H9 (cell line): ENCODE measurements at regions not wholly inside any gene's neighbourhood (a gene's known extent, or its start where the extent isn't known, plus 50 kb on each side); places are given as distances from the start of the nearest gene placed in this dataset.

ENCODE experiments used
- DNase-seq: peaks from one replicate; pipeline ENCODE4 v3.0.0-alpha.2; 2017
- H2AFZ ChIP-seq: one replicate; pipeline ENCODE4 v1.6.1; 2013; ENCODE audit warnings: mild to moderate bottlenecking, low read length, control low read depth, moderate library complexity
- H2AK5ac ChIP-seq: 2 replicates; pipeline ENCODE4 v1.6.1; 2013; ENCODE audit warnings: low read length, control low read depth, mixed read lengths; ENCODE audit not compliant: insufficient read length
- H2BK120ac ChIP-seq: one replicate; pipeline ENCODE4 v1.6.1; 2013; ENCODE audit warnings: low read depth, mild to moderate bottlenecking, low read length, control low read depth, inconsistent platforms; ENCODE audit not compliant: poor library complexity, severe bottlenecking
- H2BK12ac ChIP-seq: 2 replicates; pipeline ENCODE4 v1.6.1; 2013; ENCODE audit warnings: low read length, control low read depth, mixed read lengths, low read depth; ENCODE audit not compliant: insufficient read length
- H2BK15ac ChIP-seq: 2 replicates; pipeline ENCODE4 v1.6.1; 2013; ENCODE audit warnings: low read depth, low read length, control low read depth
- H2BK20ac ChIP-seq: one replicate; pipeline ENCODE4 v1.6.1; 2013; ENCODE audit warnings: low read depth, mild to moderate bottlenecking, low read length, control low read depth, inconsistent platforms; ENCODE audit not compliant: poor library complexity, severe bottlenecking
- H2BK5ac ChIP-seq: 2 replicates; pipeline ENCODE4 v1.6.1; 2013; ENCODE audit warnings: low read length, control low read depth, mixed read lengths; ENCODE audit not compliant: insufficient read length
- H3K14ac ChIP-seq: 2 replicates; pipeline ENCODE4 v1.6.1; 2013; ENCODE audit warnings: low read length, control low read depth; ENCODE audit not compliant: insufficient read depth
- H3K18ac ChIP-seq: 2 replicates; pipeline ENCODE4 v1.6.1; 2013; ENCODE audit warnings: low read depth, mild to moderate bottlenecking, mixed read lengths, low read length, control low read depth; ENCODE audit not compliant: insufficient read length
- H3K23ac ChIP-seq: 2 replicates; pipeline ENCODE4 v1.6.1; 2013; ENCODE audit warnings: low read length, control low read depth, mixed read lengths, low read depth; ENCODE audit not compliant: insufficient read length
- H3K23me2 ChIP-seq: 2 replicates; pipeline ENCODE4 v1.6.1; 2013; ENCODE audit warnings: low read depth, mild to moderate bottlenecking, mixed read lengths, low read length, control low read depth; ENCODE audit not compliant: insufficient read length, poor library complexity, severe bottlenecking
- H3K27ac ChIP-seq: 2 replicates; pipeline ENCODE4 v1.5.1; 2013; ENCODE audit warnings: low read length, control low read depth, mixed read lengths, low read depth; ENCODE audit not compliant: insufficient read length
- H3K27me3 ChIP-seq: 2 replicates; pipeline ENCODE4 v1.6.1; 2013; ENCODE audit warnings: low read length, control low read depth, inconsistent platforms; ENCODE audit not compliant: insufficient read depth
- H3K4ac ChIP-seq: 2 replicates; pipeline ENCODE4 v1.6.1; 2013; ENCODE audit warnings: low read depth, mild to moderate bottlenecking, control low read depth, inconsistent platforms, low read length, moderate library complexity
- H3K4me1 ChIP-seq: 2 replicates; pipeline ENCODE4 v1.6.1; 2013; ENCODE audit warnings: low read length, control low read depth, inconsistent platforms; ENCODE audit not compliant: insufficient read depth
- H3K4me2 ChIP-seq: 2 replicates; pipeline ENCODE4 v1.6.1; 2013; ENCODE audit warnings: low read length, control low read depth, mixed read lengths; ENCODE audit not compliant: insufficient read length, insufficient read depth
- H3K56ac ChIP-seq: 2 replicates; pipeline ENCODE4 v1.6.1; 2013; ENCODE audit warnings: low read depth, mild to moderate bottlenecking, mixed read lengths, low read length, control low read depth; ENCODE audit not compliant: insufficient read length
- H3K79me1 ChIP-seq: 2 replicates; pipeline ENCODE4 v1.6.1; 2013; ENCODE audit warnings: low read depth, mild to moderate bottlenecking, moderate library complexity, low read length, control low read depth, inconsistent platforms; ENCODE audit not compliant: insufficient read depth, poor library complexity, severe bottlenecking
- H3K79me2 ChIP-seq: 2 replicates; pipeline ENCODE4 v1.6.1; 2013; ENCODE audit warnings: low read length, control low read depth, inconsistent platforms; ENCODE audit not compliant: insufficient read depth
- H3K9ac ChIP-seq: 2 replicates; pipeline ENCODE4 v1.6.1; 2013; ENCODE audit warnings: low read length, control low read depth, mixed read lengths; ENCODE audit not compliant: insufficient read length; ENCODE audit errors: extremely low read depth
- H3K9me3 ChIP-seq: one replicate; pipeline ENCODE4 v1.6.1; 2013; ENCODE audit warnings: low read depth, low read length, inconsistent platforms; ENCODE audit not compliant: control insufficient read depth
- H3T11ph ChIP-seq: one replicate; pipeline ENCODE4 v1.6.1; 2013; ENCODE audit warnings: mild to moderate bottlenecking, low read length, control low read depth, inconsistent platforms
- H4K20me1 ChIP-seq: one replicate; pipeline ENCODE4 v1.6.1; 2013; ENCODE audit not compliant: control insufficient read depth, insufficient read length, insufficient read depth
- H4K5ac ChIP-seq: 2 replicates; pipeline ENCODE4 v1.6.1; 2013; ENCODE audit warnings: low read depth, mild to moderate bottlenecking, mixed read lengths, low read length, control low read depth; ENCODE audit not compliant: insufficient read length
- H4K8ac ChIP-seq: replicated peaks from 2 replicates; pipeline ENCODE4 v1.6.1; 2013; ENCODE audit warnings: low read length, control low read depth, mixed read lengths, low read depth; ENCODE audit not compliant: insufficient read length
- H4K91ac ChIP-seq: 2 replicates; pipeline ENCODE4 v1.6.1; 2013; ENCODE audit warnings: low read depth, mild to moderate bottlenecking, moderate library complexity, mixed read lengths, low read length, control low read depth; ENCODE audit not compliant: insufficient read length
- H3K27ac Mint-ChIP-seq, 3 experiments: 2 replicates in 2 of 3; 3 replicates in 1 of 3; pipeline ENCODE4 v1.8.0; 2020 to 2021; ENCODE audit warnings: mixed read lengths in 3 of 3, mild to moderate bottlenecking in 1 of 3, moderate library complexity in 1 of 3
- H3K27me3 Mint-ChIP-seq: 2 replicates; pipeline ENCODE4 v1.8.0; 2021; ENCODE audit warnings: low read depth, mild to moderate bottlenecking, moderate library complexity, mixed read lengths
- H3K36me3 Mint-ChIP-seq, 3 experiments: 2 replicates in 2 of 3; 3 replicates in 1 of 3; pipeline ENCODE4 v1.8.0; 2020 to 2021; ENCODE audit warnings: low read depth in 3 of 3, mixed read lengths in 3 of 3; ENCODE audit not compliant: insufficient read depth in 1 of 3
- H3K4me1 Mint-ChIP-seq, 2 experiments: 2 replicates each; pipeline ENCODE4 v1.8.0; 2020; ENCODE audit warnings: mixed read lengths in 2 of 2
- H3K4me3 Mint-ChIP-seq, 2 experiments: 2 replicates in 1 of 2; 3 replicates in 1 of 2; pipeline ENCODE4 v1.8.0; 2020 to 2021; ENCODE audit warnings: mild to moderate bottlenecking in 2 of 2, mixed read lengths in 2 of 2, moderate library complexity in 1 of 2
- H3K9me3 Mint-ChIP-seq, 2 experiments: 2 replicates in 1 of 2; 3 replicates in 1 of 2; pipeline ENCODE4 v1.8.0; 2020; ENCODE audit warnings: mild to moderate bottlenecking in 2 of 2, mixed read lengths in 2 of 2, moderate library complexity in 1 of 2
- WGBS: extraction: QIAGEN DNeasy Blood & Tissue Kit; methylation state at CpG from one replicate; pipeline ENCODE4 v1.1.7; 2013; ENCODE audit warnings: missing lambda C conversion rate, low lambda C conversion rate, mixed read lengths; ENCODE audit not compliant: insufficient read length; ENCODE audit errors: extremely low coverage; 5-methylcytosine and 5-hydroxymethylcytosine counted together
- TF ChIP-seq, protein P1 (sequence below): fragments of 200-600 bp; sonication (generic); conservative IDR thresholded peaks from 3 replicates; pipeline ENCODE4 v1.8.0; 2021; ENCODE audit warnings: antibody characterized with exemption, mild to moderate bottlenecking

DNA sequence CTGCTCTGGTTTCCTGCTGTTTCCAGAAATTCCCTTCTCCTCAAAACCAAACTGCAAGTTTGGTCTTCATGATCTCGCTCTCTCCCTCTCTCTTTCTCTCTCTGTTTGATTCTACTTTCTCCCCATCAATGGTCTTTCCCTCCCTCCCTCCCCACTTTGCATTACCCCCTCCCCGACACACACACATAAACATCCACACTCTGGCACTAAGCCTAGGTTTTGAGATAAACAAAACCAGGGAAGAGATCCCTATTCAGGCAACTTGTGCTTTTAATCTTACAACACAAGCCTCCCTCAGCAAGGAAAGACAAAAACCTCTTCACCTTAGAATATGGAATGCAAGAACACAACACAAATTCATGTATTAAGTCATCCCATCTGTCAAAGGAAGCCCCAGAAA is 73.5 kb upstream of the PTPRT start:
- Histone ChIP-seq H4K5ac (no peak overlapping the region), H3K27me3 (no peaks in the 10 kb centered on the region), H3K9me3 (peaks cover 6% of the 10 kb centered on the region), H2BK5ac (no peak overlapping the region), H2BK20ac (no peak overlapping the region), H3K79me1 (no peaks in the 10 kb centered on the region), H3K56ac (no peak overlapping the region), H3K27ac (no peak overlapping the region), H4K8ac (no peak overlapping the region), H3K79me2 (no peaks in the 10 kb centered on the region), H4K20me1 (no peaks in the 10 kb centered on the region), H3K18ac (no peak overlapping the region), H3T11ph (no peak overlapping the region), H3K23ac (no peak overlapping the region), H2BK15ac (no peak overlapping the region), H3K23me2 (no peaks in the 10 kb centered on the region), H2AFZ (no peak overlapping the region), H2BK120ac (no peak overlapping the region), H3K9ac (no peak overlapping the region), H2BK12ac (no peak overlapping the region), H3K4ac (no peak overlapping the region), H3K14ac (no peak overlapping the region), H3K4me1 (no peaks in the 10 kb centered on the region), H2AK5ac (no peak overlapping the region), H4K91ac (no peak overlapping the region), H3K4me2 (no peak overlapping the region)
- H3K4me3 Mint-ChIP-seq: no peak overlapping the region
- H3K27me3 Mint-ChIP-seq: peaks cover 13% of the 10 kb centered on the region
- H3K4me1 Mint-ChIP-seq: peaks cover 0 to 4% of the 10 kb centered on the region in 2 experiments; a peak in 2 of 4 replicates
- TF ChIP-seq, protein P1, sequence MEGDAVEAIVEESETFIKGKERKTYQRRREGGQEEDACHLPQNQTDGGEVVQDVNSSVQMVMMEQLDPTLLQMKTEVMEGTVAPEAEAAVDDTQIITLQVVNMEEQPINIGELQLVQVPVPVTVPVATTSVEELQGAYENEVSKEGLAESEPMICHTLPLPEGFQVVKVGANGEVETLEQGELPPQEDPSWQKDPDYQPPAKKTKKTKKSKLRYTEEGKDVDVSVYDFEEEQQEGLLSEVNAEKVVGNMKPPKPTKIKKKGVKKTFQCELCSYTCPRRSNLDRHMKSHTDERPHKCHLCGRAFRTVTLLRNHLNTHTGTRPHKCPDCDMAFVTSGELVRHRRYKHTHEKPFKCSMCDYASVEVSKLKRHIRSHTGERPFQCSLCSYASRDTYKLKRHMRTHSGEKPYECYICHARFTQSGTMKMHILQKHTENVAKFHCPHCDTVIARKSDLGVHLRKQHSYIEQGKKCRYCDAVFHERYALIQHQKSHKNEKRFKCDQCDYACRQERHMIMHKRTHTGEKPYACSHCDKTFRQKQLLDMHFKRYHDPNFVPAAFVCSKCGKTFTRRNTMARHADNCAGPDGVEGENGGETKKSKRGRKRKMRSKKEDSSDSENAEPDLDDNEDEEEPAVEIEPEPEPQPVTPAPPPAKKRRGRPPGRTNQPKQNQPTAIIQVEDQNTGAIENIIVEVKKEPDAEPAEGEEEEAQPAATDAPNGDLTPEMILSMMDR: no peak
- no peak overlapping the region for H3K27ac Mint-ChIP-seq
- H3K9me3 Mint-ChIP-seq: peaks cover 8% of the 10 kb centered on the region in 2 experiments; a peak in 4 of 5 replicates
- no peaks in the 10 kb centered on the region; a peak in 1 of 7 replicates for H3K36me3 Mint-ChIP-seq
- WGBS: no CpG with 5 or more reads among the region's 2 CpGs
- no peak for DNase-seq
